ENCODE measurements at regions not wholly inside any gene's neighbourhood (a gene's known extent, or its start where the extent isn't known, plus 50 kb on each side); places are given as distances from the start of the nearest gene placed in this dataset.

DNA sequence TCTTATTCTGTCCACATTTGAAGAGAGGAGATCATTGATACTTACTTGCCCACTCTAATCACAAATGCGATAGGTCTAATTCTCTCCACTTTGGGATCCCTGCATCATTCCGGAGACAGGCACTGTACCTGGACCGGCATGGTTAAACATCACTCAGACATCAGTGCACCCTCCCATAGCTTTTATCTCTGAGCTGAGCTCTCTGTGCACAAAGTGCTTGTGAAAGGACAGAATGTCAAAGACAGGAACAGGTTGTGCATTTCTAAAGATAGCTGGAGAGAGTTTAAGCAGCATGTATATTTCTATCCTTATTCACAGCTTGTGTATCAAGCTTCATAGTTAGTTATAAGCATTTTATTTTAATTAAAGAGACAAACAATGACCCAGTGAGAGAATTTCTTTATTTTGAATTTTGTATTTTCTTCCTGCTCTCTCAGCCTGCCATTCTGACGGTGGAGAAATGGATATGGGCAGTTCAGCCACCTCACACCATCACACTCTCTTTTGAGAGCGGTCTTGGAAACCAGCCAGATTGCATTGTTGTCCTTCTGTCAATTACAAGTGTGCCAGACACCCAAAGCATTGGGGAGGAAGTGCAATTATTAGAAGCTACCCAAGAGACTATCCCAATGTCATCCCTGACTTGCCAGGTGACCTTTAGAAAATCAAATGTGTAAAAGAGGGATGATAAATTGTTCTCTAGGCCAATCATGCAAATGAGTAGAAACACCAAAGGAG lies 65.2 kb upstream of the CHL1 start:
- TF ChIP-seq, protein P1, sequence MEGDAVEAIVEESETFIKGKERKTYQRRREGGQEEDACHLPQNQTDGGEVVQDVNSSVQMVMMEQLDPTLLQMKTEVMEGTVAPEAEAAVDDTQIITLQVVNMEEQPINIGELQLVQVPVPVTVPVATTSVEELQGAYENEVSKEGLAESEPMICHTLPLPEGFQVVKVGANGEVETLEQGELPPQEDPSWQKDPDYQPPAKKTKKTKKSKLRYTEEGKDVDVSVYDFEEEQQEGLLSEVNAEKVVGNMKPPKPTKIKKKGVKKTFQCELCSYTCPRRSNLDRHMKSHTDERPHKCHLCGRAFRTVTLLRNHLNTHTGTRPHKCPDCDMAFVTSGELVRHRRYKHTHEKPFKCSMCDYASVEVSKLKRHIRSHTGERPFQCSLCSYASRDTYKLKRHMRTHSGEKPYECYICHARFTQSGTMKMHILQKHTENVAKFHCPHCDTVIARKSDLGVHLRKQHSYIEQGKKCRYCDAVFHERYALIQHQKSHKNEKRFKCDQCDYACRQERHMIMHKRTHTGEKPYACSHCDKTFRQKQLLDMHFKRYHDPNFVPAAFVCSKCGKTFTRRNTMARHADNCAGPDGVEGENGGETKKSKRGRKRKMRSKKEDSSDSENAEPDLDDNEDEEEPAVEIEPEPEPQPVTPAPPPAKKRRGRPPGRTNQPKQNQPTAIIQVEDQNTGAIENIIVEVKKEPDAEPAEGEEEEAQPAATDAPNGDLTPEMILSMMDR (IDR thresholded peaks at IDR 0.05) = no peak
- TF ChIP-seq, protein P2, sequence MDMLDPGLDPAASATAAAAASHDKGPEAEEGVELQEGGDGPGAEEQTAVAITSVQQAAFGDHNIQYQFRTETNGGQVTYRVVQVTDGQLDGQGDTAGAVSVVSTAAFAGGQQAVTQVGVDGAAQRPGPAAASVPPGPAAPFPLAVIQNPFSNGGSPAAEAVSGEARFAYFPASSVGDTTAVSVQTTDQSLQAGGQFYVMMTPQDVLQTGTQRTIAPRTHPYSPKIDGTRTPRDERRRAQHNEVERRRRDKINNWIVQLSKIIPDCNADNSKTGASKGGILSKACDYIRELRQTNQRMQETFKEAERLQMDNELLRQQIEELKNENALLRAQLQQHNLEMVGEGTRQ (CRISPR knock-in tag; IDR thresholded peaks at IDR 0.05) = no peak
- TF ChIP-seq, protein P3, sequence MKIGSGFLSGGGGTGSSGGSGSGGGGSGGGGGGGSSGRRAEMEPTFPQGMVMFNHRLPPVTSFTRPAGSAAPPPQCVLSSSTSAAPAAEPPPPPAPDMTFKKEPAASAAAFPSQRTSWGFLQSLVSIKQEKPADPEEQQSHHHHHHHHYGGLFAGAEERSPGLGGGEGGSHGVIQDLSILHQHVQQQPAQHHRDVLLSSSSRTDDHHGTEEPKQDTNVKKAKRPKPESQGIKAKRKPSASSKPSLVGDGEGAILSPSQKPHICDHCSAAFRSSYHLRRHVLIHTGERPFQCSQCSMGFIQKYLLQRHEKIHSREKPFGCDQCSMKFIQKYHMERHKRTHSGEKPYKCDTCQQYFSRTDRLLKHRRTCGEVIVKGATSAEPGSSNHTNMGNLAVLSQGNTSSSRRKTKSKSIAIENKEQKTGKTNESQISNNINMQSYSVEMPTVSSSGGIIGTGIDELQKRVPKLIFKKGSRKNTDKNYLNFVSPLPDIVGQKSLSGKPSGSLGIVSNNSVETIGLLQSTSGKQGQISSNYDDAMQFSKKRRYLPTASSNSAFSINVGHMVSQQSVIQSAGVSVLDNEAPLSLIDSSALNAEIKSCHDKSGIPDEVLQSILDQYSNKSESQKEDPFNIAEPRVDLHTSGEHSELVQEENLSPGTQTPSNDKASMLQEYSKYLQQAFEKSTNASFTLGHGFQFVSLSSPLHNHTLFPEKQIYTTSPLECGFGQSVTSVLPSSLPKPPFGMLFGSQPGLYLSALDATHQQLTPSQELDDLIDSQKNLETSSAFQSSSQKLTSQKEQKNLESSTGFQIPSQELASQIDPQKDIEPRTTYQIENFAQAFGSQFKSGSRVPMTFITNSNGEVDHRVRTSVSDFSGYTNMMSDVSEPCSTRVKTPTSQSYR (CRISPR knock-in tag; IDR thresholded peaks at IDR 0.05) = no peak
- TF ChIP-seq, protein P4, sequence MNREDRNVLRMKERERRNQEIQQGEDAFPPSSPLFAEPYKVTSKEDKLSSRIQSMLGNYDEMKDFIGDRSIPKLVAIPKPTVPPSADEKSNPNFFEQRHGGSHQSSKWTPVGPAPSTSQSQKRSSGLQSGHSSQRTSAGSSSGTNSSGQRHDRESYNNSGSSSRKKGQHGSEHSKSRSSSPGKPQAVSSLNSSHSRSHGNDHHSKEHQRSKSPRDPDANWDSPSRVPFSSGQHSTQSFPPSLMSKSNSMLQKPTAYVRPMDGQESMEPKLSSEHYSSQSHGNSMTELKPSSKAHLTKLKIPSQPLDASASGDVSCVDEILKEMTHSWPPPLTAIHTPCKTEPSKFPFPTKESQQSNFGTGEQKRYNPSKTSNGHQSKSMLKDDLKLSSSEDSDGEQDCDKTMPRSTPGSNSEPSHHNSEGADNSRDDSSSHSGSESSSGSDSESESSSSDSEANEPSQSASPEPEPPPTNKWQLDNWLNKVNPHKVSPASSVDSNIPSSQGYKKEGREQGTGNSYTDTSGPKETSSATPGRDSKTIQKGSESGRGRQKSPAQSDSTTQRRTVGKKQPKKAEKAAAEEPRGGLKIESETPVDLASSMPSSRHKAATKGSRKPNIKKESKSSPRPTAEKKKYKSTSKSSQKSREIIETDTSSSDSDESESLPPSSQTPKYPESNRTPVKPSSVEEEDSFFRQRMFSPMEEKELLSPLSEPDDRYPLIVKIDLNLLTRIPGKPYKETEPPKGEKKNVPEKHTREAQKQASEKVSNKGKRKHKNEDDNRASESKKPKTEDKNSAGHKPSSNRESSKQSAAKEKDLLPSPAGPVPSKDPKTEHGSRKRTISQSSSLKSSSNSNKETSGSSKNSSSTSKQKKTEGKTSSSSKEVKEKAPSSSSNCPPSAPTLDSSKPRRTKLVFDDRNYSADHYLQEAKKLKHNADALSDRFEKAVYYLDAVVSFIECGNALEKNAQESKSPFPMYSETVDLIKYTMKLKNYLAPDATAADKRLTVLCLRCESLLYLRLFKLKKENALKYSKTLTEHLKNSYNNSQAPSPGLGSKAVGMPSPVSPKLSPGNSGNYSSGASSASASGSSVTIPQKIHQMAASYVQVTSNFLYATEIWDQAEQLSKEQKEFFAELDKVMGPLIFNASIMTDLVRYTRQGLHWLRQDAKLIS (CRISPR knock-in tag; IDR thresholded peaks at IDR 0.05; ENCODE audit: borderline replicate concordance) = no peak
- TF ChIP-seq NFE2L1 (CRISPR knock-in tag; IDR thresholded peaks at IDR 0.05) (no peak), ELF4 (CRISPR knock-in tag; IDR thresholded peaks at IDR 0.05; ENCODE audit: low read depth) (no peak), CREB1 (CRISPR knock-in tag; IDR thresholded peaks at IDR 0.05) (no peak), IRF2 (CRISPR knock-in tag; IDR thresholded peaks at IDR 0.05; ENCODE audit: borderline replicate concordance, low read depth) (no peak), ZBTB21 (CRISPR knock-in tag; IDR thresholded peaks at IDR 0.05; ENCODE audit: borderline replicate concordance) (no peak), ESRRA (CRISPR knock-in tag; IDR thresholded peaks at IDR 0.05; ENCODE audit: borderline replicate concordance) (no peak)
- TF ChIP-seq, protein P5, sequence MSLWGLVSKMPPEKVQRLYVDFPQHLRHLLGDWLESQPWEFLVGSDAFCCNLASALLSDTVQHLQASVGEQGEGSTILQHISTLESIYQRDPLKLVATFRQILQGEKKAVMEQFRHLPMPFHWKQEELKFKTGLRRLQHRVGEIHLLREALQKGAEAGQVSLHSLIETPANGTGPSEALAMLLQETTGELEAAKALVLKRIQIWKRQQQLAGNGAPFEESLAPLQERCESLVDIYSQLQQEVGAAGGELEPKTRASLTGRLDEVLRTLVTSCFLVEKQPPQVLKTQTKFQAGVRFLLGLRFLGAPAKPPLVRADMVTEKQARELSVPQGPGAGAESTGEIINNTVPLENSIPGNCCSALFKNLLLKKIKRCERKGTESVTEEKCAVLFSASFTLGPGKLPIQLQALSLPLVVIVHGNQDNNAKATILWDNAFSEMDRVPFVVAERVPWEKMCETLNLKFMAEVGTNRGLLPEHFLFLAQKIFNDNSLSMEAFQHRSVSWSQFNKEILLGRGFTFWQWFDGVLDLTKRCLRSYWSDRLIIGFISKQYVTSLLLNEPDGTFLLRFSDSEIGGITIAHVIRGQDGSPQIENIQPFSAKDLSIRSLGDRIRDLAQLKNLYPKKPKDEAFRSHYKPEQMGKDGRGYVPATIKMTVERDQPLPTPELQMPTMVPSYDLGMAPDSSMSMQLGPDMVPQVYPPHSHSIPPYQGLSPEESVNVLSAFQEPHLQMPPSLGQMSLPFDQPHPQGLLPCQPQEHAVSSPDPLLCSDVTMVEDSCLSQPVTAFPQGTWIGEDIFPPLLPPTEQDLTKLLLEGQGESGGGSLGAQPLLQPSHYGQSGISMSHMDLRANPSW (CRISPR knock-in tag; conservative IDR thresholded peaks at IDR 0.05; ENCODE audit: low read depth) = no peak
- TF ChIP-seq, protein P6, sequence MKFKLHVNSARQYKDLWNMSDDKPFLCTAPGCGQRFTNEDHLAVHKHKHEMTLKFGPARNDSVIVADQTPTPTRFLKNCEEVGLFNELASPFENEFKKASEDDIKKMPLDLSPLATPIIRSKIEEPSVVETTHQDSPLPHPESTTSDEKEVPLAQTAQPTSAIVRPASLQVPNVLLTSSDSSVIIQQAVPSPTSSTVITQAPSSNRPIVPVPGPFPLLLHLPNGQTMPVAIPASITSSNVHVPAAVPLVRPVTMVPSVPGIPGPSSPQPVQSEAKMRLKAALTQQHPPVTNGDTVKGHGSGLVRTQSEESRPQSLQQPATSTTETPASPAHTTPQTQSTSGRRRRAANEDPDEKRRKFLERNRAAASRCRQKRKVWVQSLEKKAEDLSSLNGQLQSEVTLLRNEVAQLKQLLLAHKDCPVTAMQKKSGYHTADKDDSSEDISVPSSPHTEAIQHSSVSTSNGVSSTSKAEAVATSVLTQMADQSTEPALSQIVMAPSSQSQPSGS (CRISPR knock-in tag; IDR thresholded peaks at IDR 0.05; ENCODE audit: borderline replicate concordance, low read depth) = no peak
